K562 (cell line): ENCODE measurements at regions not wholly inside any gene's neighbourhood (a gene's known extent, or its start where the extent isn't known, plus 50 kb on each side); places are given as distances from the start of the nearest gene placed in this dataset.

Source experiments
- ATAC-seq: fragments of 200-7000 bp; cut with Tn5 transposase; 3 replicates; pipeline ENCODE4 v1.9.1; 2020; ENCODE audit warnings: moderate library complexity
- BruUV-seq: library from RNA; stranded (reverse); fragments of 400-500 nt; replicated peaks from 2 replicates; lab custom pipeline; 2021; lab: Mats Ljungman, UMichigan
- CTCF ChIA-PET: fragments of 300-600 bp; formaldehyde crosslinking; extraction: SDS; loops from one replicate; lab custom pipeline; 2021; ENCODE audit warnings: low intra/inter-chr PET ratio; lab: Yijun Ruan, JAX
- POLR2A ChIA-PET: fragments of 300-600, 350-650 bp; sonication (Branson Sonifier 250); formaldehyde crosslinking; extraction: SDS; loops from one replicate; lab custom pipeline; 2021; ENCODE audit warnings: antibody characterized with exemption, inconsistent platforms; lab: Yijun Ruan, JAX
- DNase-seq, 4 experiments: peaks; one replicate each; pipeline versions ENCODE4 v3.0.0 to v3.0.0-alpha.2; 2011 to 2018; ENCODE audit warnings: low spot score in 3 of 4, mixed read lengths in 3 of 4; ENCODE audit errors: extremely low read depth in 1 of 4
- FAIRE-seq: peaks from 2 replicates; lab custom pipeline; 2011; peaks lifted over from hg19 to GRCh38; lab: Jason Lieb, UNC
- H2AFZ ChIP-seq: 2 replicates; pipeline ENCODE4 v1.6.0; 2011; ENCODE audit warnings: low read depth, low read length, control low read depth, inconsistent platforms
- H3K27ac ChIP-seq: fragments of 200-600 bp; 3 replicates; pipeline ENCODE4 v1.8.0; 2011; ENCODE audit warnings: low read depth, mild to moderate bottlenecking, control low read depth, inconsistent platforms, low read length, moderate library complexity, mixed read lengths; ENCODE audit errors: extremely low read depth
- H3K27me3 ChIP-seq, 2 experiments: fragments of 300-600 bp in 1 of 2; 2 replicates in 1 of 2; 3 replicates in 1 of 2; pipeline versions ENCODE4 v1.6.0 to v1.8.0; 2011; ENCODE audit warnings: inconsistent platforms in 2 of 2, low read length in 2 of 2, mild to moderate bottlenecking in 1 of 2, mixed read lengths in 1 of 2, moderate library complexity in 1 of 2; ENCODE audit not compliant: control insufficient read depth in 2 of 2, insufficient read depth in 2 of 2
- H3K36me3 ChIP-seq: fragments of 300-600 bp; 3 replicates; pipeline ENCODE4 v1.8.0; 2011; ENCODE audit warnings: mild to moderate bottlenecking, low read length, inconsistent platforms; ENCODE audit not compliant: control insufficient read depth, insufficient read depth
- H3K4me1 ChIP-seq, 2 experiments: fragments of 200-600 bp in 1 of 2; replicated peaks in 1 of 2; 2 replicates in 1 of 2; 3 replicates in 1 of 2; pipeline versions ENCODE4 v1.5.1 to v1.8.0; 2011; ENCODE audit warnings: inconsistent platforms in 2 of 2, low read length in 2 of 2, mild to moderate bottlenecking in 1 of 2, mixed read lengths in 1 of 2, moderate library complexity in 1 of 2; ENCODE audit not compliant: control insufficient read depth in 2 of 2, insufficient read depth in 2 of 2
- H3K4me2 ChIP-seq: 2 replicates; pipeline ENCODE4 v1.6.1; 2011; ENCODE audit warnings: low read length, control low read depth, inconsistent platforms, mixed read lengths; ENCODE audit not compliant: insufficient read depth
- H3K4me3 ChIP-seq: fragments of 200-600 bp; sonication (generic), shearing (Covaris generic); 2 replicates; pipeline ENCODE4 v1.5.1; 2016; ENCODE audit warnings: control low read depth, inconsistent platforms
- H3K79me2 ChIP-seq: fragments of 200-600 bp; 3 replicates; pipeline ENCODE4 v1.8.0; 2011; ENCODE audit warnings: low read length, inconsistent platforms; ENCODE audit not compliant: control insufficient read depth, insufficient read depth
- H3K9ac ChIP-seq, 2 experiments: 2 replicates each; pipeline versions ENCODE4 v1.6.0 to v1.6.1; 2011; ENCODE audit warnings: low read depth in 2 of 2, low read length in 2 of 2, control low read depth in 1 of 2, inconsistent platforms in 1 of 2, mild to moderate bottlenecking in 1 of 2, mixed read lengths in 1 of 2; ENCODE audit not compliant: insufficient read depth in 1 of 2
- H3K9me1 ChIP-seq: one replicate; pipeline ENCODE4 v1.6.0; 2011; ENCODE audit warnings: inconsistent platforms, mild to moderate bottlenecking, low read length, moderate library complexity; ENCODE audit not compliant: control insufficient read depth, insufficient read depth
- H3K9me3 ChIP-seq: replicated peaks from 2 replicates; pipeline ENCODE4 v1.5.1; 2011; ENCODE audit warnings: low read depth, low read length, inconsistent platforms; ENCODE audit not compliant: control insufficient read depth, insufficient read depth
- H4K20me1 ChIP-seq: replicated peaks from 2 replicates; pipeline ENCODE4 v1.6.1; 2011; ENCODE audit warnings: low read length, inconsistent platforms, mixed read lengths; ENCODE audit not compliant: control insufficient read depth, insufficient read depth
- CBX2 ChIP-seq: fragments of 200-600 bp; sonication (generic); IDR thresholded peaks from one replicate; pipeline ENCODE4 v1.6.1; 2012; ENCODE audit warnings: mild to moderate bottlenecking, low read length, inconsistent platforms; ENCODE audit not compliant: insufficient read depth, poor library complexity, severe bottlenecking
- DPF2 ChIP-seq: fragments of 450-650 bp; IDR thresholded peaks from 2 replicates; pipeline ENCODE4 v1.6.1; 2016
- FOXK2 ChIP-seq, 2 experiments: fragments of 450-650 bp; IDR thresholded peaks in 1 of 2; conservative IDR thresholded peaks in 1 of 2; 2 replicates each; pipeline ENCODE4 v1.6.1; 2016; ENCODE audit warnings: low read depth in 2 of 2, mild to moderate bottlenecking in 1 of 2
- GABPA ChIP-seq: fragments of 200-800 bp; sonication (Bioruptor generic); conservative IDR thresholded peaks from 2 replicates; pipeline ENCODE4 v1.6.1; 2016; ENCODE audit warnings: low read depth, missing genetic modification characterization, missing compliant biosample characterization
- MBD2 ChIP-seq: sonication (generic); IDR thresholded peaks from 2 replicates; pipeline ENCODE4 v1.6.1; 2016; ENCODE audit warnings: low read depth, borderline replicate concordance
- MEF2D ChIP-seq: conservative IDR thresholded peaks from 2 replicates; pipeline ENCODE4 v1.6.1; 2016; ENCODE audit warnings: low read depth, missing genetic modification characterization, missing compliant biosample characterization
- NFE2L1 ChIP-seq: fragments of 450-650 bp; IDR thresholded peaks from 2 replicates; pipeline ENCODE4 v1.6.1; 2016; ENCODE audit warnings: missing genetic modification characterization, low read depth, mild to moderate bottlenecking, missing compliant biosample characterization, moderate library complexity, borderline replicate concordance
- NR4A1 ChIP-seq, 2 experiments: fragments of 250-450 bp in 1 of 2; fragments of 450-650 bp in 1 of 2; sonication (Bioruptor Pico) in 1 of 2; IDR thresholded peaks; 2 replicates each; pipeline versions ENCODE4 v1.4.0 to v1.6.1; 2016 to 2020; ENCODE audit warnings: mild to moderate bottlenecking in 2 of 2, missing compliant biosample characterization in 1 of 2, missing genetic modification characterization in 1 of 2, moderate library complexity in 1 of 2
- RBM15 ChIP-seq: fragments of 200-400 bp; formaldehyde crosslinking; IDR thresholded peaks from 2 replicates; pipeline ENCODE4 v1.6.1; 2018; ENCODE audit warnings: mild to moderate bottlenecking, low read length, moderate library complexity; ENCODE audit not compliant: insufficient read depth
- SAP30 ChIP-seq: fragments of 200-600 bp; sonication (generic); IDR thresholded peaks from 2 replicates; pipeline ENCODE4 v1.6.1; 2012; ENCODE audit warnings: borderline replicate concordance, low read depth, mild to moderate bottlenecking, moderate library complexity, low read length, control low read depth, inconsistent platforms; ENCODE audit not compliant: insufficient read depth, poor library complexity, severe bottlenecking
- SIN3A ChIP-seq, 2 experiments: fragments of 150-350 bp in 1 of 2; IDR thresholded peaks; 2 replicates each; pipeline ENCODE4 v1.6.1; 2011 to 2016; ENCODE audit warnings: borderline replicate concordance in 2 of 2, low read depth in 2 of 2, low read length in 2 of 2, mild to moderate bottlenecking in 2 of 2, moderate library complexity in 2 of 2; ENCODE audit not compliant: control insufficient read depth in 1 of 2
- TCF7 ChIP-seq: sonication (generic); IDR thresholded peaks from 2 replicates; pipeline ENCODE4 v1.6.1; 2016; ENCODE audit warnings: antibody characterized with exemption, borderline replicate concordance
- TGIF2 ChIP-seq: sonication (generic); formaldehyde crosslinking; IDR thresholded peaks from 2 replicates; pipeline ENCODE4 v1.8.1; 2022; ENCODE audit warnings: mild to moderate bottlenecking, missing genetic modification reagents, moderate library complexity
- ZNF174 ChIP-seq: fragments of 250-450 bp; sonication (Bioruptor Pico); IDR thresholded peaks from 2 replicates; pipeline ENCODE4 v1.4.0; 2020; ENCODE audit warnings: mild to moderate bottlenecking
- ZNF224 ChIP-seq: sonication (generic); formaldehyde crosslinking; IDR thresholded peaks from 2 replicates; pipeline ENCODE4 v1.8.0; 2022; ENCODE audit warnings: mild to moderate bottlenecking, missing genetic modification reagents
- ZNF384 ChIP-seq: IDR thresholded peaks from 2 replicates; pipeline ENCODE4 v1.6.1; 2012; ENCODE audit warnings: low read depth, low read length, improper control_type of control experiment
- WGBS: fragments of 100-300 bp; shearing (Covaris generic); methylation state at CpG from one replicate; pipeline ENCODE4 v1.1.6; 2016; ENCODE audit warnings: low coverage, mixed read lengths; ENCODE audit not compliant: insufficient coverage; ENCODE audit errors: missing lambda C conversion rate; 5-methylcytosine and 5-hydroxymethylcytosine counted together
- in situ Hi-C: fragments of 300-500 bp; cut with MboI; formaldehyde crosslinking; loops from 4 replicates; pipeline ENCODE4 v1.15.0; 2018; ENCODE audit warnings: inconsistent platforms, mixed read lengths
- intact Hi-C: fragments of 100-400 bp; cut with micrococcal nuclease; formaldehyde crosslinking; loops from 2 replicates; pipeline ENCODE4 v1.14.2; 2022
- TF ChIP-seq, protein P1 (sequence below): sonication (generic); formaldehyde crosslinking; IDR thresholded peaks from 2 replicates; pipeline ENCODE4 v1.4.0; 2020; ENCODE audit warnings: mild to moderate bottlenecking, missing genetic modification reagents
- TF ChIP-seq, protein P2 (sequence below): fragments of 450-650 bp; IDR thresholded peaks from 2 replicates; pipeline ENCODE4 v1.6.1; 2016; ENCODE audit warnings: borderline replicate concordance

DNA sequence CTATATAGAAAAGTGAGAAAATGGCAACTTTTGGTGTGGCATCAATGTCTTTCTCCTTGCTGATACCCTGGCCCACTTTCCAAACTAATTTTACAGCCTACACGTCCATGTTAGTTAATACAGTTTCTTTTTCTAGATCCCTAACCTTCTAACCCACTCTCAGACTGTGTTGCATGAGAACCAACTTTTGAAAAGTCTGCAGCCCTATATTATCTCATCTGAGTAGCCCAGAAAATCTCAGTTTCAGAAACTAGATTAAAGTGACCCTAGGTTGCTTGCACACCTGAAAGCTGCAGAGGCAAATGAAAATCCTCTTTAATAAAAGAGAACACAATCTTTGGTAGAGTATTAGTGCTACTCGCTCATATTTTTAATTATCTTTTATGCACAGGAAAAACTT is 371.6 kb upstream of the EMCN start:
- no peak overlapping the region for H2AFZ ChIP-seq
- no peaks in the 10 kb centered on the region for H4K20me1 ChIP-seq
- no TSS peak for BruUV-seq
- H3K4me3 ChIP-seq = no peak overlapping the region
- H3K79me2 ChIP-seq = no peaks in the 10 kb centered on the region
- FAIRE-seq (no peak), ATAC-seq (no peak), DNase-seq (no peak)
- no peaks in the 10 kb centered on the region for H3K9me1 ChIP-seq
- H3K9me3 ChIP-seq = no peaks in the 10 kb centered on the region
- H3K27me3 ChIP-seq = no peaks in the 10 kb centered on the region
- in situ Hi-C loops (no loop called here), intact Hi-C loops (no loop called here)
- ChIA-PET CTCF (no interaction called here), POLR2A (no interaction called here)
- no peaks in the 10 kb centered on the region for H3K4me1 ChIP-seq
- H3K4me2 ChIP-seq = no peak overlapping the region
- no peak overlapping the region for H3K9ac ChIP-seq
- H3K27ac ChIP-seq = no peak overlapping the region
- no peaks in the 10 kb centered on the region for H3K36me3 ChIP-seq
- 0% methylated on average over 2 of the region's 2 CpGs for WGBS
- TF ChIP-seq ZNF384 = no peak
- TF ChIP-seq SAP30 = no peak
- TF ChIP-seq RBM15 = no peak
- no peak for TF ChIP-seq ZNF174 (CRISPR knock-in tag)
- no peak for TF ChIP-seq NR4A1 (CRISPR knock-in tag; IDR thresholded peaks at IDR 0.05)
- no peak for TF ChIP-seq NR4A1 (tag; IDR thresholded peaks at IDR 0.05)
- TF ChIP-seq ZNF224 (CRISPR knock-in tag) = no peak
- TF ChIP-seq SIN3A (IDR thresholded peaks at IDR 0.05; ENCODE audit: borderline replicate concordance in 2 of 2, control insufficient read depth in 1 of 2, low read depth in 2 of 2, low read length in 2 of 2) = no peak
- TF ChIP-seq MBD2 = no peak
- TF ChIP-seq, protein P1, sequence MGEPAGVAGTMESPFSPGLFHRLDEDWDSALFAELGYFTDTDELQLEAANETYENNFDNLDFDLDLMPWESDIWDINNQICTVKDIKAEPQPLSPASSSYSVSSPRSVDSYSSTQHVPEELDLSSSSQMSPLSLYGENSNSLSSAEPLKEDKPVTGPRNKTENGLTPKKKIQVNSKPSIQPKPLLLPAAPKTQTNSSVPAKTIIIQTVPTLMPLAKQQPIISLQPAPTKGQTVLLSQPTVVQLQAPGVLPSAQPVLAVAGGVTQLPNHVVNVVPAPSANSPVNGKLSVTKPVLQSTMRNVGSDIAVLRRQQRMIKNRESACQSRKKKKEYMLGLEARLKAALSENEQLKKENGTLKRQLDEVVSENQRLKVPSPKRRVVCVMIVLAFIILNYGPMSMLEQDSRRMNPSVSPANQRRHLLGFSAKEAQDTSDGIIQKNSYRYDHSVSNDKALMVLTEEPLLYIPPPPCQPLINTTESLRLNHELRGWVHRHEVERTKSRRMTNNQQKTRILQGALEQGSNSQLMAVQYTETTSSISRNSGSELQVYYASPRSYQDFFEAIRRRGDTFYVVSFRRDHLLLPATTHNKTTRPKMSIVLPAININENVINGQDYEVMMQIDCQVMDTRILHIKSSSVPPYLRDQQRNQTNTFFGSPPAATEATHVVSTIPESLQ = no peak
- TF ChIP-seq GABPA = no peak
- no peak for TF ChIP-seq FOXK2 (conservative IDR thresholded peaks at IDR 0.05 in 1 of 2, IDR thresholded peaks at IDR 0.05 in 1 of 2; ENCODE audit: low read depth in 2 of 2)
- TF ChIP-seq TGIF2 (CRISPR knock-in tag) = no peak
- TF ChIP-seq CBX2 = no peak
- no peak for TF ChIP-seq DPF2
- TF ChIP-seq, protein P2, sequence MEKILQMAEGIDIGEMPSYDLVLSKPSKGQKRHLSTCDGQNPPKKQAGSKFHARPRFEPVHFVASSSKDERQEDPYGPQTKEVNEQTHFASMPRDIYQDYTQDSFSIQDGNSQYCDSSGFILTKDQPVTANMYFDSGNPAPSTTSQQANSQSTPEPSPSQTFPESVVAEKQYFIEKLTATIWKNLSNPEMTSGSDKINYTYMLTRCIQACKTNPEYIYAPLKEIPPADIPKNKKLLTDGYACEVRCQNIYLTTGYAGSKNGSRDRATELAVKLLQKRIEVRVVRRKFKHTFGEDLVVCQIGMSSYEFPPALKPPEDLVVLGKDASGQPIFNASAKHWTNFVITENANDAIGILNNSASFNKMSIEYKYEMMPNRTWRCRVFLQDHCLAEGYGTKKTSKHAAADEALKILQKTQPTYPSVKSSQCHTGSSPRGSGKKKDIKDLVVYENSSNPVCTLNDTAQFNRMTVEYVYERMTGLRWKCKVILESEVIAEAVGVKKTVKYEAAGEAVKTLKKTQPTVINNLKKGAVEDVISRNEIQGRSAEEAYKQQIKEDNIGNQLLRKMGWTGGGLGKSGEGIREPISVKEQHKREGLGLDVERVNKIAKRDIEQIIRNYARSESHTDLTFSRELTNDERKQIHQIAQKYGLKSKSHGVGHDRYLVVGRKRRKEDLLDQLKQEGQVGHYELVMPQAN = no peak
- no peak for TF ChIP-seq NFE2L1 (tag)
- TF ChIP-seq MEF2D (tag) = no peak
- no peak for TF ChIP-seq TCF7
